RWPE1 (cell line): ENCODE measurements at regions not wholly inside any gene's neighbourhood (a gene's known extent, or its start where the extent isn't known, plus 50 kb on each side); places are given as distances from the start of the nearest gene placed in this dataset.

Source experiments
- CTCF ChIA-PET: fragments of 350-600 bp; sonication (Branson Sonifier 250); formaldehyde crosslinking; extraction: SDS; loops from one replicate; lab custom pipeline; 2021; lab: Yijun Ruan, JAX
- POLR2A ChIA-PET: fragments of 400-600 bp; formaldehyde crosslinking; extraction: SDS; loops from one replicate; lab custom pipeline; 2020; ENCODE audit warnings: antibody characterized with exemption; ENCODE audit not compliant: low non-redundant PET; lab: Yijun Ruan, JAX
- DNase-seq: peaks from one replicate; pipeline ENCODE4 v3.0.0; 2012; ENCODE audit warnings: low spot score
- H3K27ac ChIP-seq: fragments of 450-650 bp; 2 replicates; pipeline ENCODE4 v1.5.1; 2017
- TF ChIP-seq, protein P1 (sequence below): fragments of 450-650 bp; conservative IDR thresholded peaks from 2 replicates; pipeline ENCODE4 v1.5.1; 2017; ENCODE audit warnings: low read depth, mild to moderate bottlenecking

GRCh38 chr13:44271915-44272341, 101.7 kb upstream of the SERP2 start:
- no peak for DNase-seq
- TF ChIP-seq, protein P1, sequence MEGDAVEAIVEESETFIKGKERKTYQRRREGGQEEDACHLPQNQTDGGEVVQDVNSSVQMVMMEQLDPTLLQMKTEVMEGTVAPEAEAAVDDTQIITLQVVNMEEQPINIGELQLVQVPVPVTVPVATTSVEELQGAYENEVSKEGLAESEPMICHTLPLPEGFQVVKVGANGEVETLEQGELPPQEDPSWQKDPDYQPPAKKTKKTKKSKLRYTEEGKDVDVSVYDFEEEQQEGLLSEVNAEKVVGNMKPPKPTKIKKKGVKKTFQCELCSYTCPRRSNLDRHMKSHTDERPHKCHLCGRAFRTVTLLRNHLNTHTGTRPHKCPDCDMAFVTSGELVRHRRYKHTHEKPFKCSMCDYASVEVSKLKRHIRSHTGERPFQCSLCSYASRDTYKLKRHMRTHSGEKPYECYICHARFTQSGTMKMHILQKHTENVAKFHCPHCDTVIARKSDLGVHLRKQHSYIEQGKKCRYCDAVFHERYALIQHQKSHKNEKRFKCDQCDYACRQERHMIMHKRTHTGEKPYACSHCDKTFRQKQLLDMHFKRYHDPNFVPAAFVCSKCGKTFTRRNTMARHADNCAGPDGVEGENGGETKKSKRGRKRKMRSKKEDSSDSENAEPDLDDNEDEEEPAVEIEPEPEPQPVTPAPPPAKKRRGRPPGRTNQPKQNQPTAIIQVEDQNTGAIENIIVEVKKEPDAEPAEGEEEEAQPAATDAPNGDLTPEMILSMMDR = no peak
- CTCF ChIA-PET = interaction anchor here (0.6 kb wide), 1 partner anchor 29 kb away, joined by 3 read pairs; no protein-coding TSS in a partner anchor
- H3K27ac ChIP-seq = no peak overlapping the region
- POLR2A ChIA-PET = no interaction called here

DNA sequence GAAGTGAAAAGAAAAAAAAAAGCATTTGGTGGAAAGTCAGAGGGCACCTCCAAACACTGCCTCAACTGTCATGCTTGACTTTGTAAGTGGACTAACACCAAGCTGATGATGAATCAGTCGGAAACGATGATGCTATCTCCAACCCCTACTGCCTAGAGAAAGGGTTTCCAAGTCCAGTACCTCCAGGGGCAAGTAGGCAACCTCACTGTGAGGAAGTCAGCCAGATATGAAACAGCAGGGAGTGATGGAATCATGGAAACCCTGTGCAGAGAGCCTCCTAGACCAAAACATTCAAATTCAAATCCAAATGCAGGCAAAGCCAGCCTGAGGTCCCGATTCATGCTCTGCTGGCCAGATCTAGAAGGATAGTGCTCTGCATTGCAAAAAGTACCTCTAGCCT, 100.9 kb upstream of the SERP2 start:
- POLR2A ChIA-PET = no interaction called here
- TF ChIP-seq, protein P1 = no peak
- H3K27ac ChIP-seq = no peak overlapping the region
- CTCF ChIA-PET = interaction anchor here (0.6 kb wide), 1 partner anchor 29 kb away, joined by 3 read pairs; no protein-coding TSS in a partner anchor
- no peak for DNase-seq

DNA sequence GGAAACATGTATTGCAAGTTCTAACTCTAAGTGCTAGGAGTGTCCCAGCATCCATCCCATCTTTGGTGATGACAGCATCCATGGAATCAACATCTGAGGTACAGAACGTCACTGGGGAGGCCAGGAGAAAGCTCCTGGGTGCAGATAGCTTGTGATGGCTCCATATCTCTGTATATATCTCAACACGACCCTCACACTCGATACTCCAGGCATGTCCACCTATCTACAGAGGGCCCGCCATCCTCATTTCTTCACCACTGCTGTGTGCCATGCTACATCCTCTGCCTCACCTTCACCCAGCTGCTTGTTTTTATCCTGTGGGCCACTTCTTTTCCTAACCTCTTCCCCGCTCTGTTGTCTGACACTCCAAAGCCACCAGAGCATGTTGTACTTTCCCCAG, 100.4 kb upstream of the SERP2 start:
- POLR2A ChIA-PET = no interaction called here
- no peak for DNase-seq
- TF ChIP-seq, protein P1 = no peak

GRCh38 chr13:44273991-44274770, 99.4 kb upstream of the SERP2 start:
- CTCF ChIA-PET = no interaction called here

More for the DNA sequence above, 100.4 kb upstream of the SERP2 start:
- CTCF ChIA-PET = no interaction called here
- H3K27ac ChIP-seq = no peak overlapping the region

DNA sequence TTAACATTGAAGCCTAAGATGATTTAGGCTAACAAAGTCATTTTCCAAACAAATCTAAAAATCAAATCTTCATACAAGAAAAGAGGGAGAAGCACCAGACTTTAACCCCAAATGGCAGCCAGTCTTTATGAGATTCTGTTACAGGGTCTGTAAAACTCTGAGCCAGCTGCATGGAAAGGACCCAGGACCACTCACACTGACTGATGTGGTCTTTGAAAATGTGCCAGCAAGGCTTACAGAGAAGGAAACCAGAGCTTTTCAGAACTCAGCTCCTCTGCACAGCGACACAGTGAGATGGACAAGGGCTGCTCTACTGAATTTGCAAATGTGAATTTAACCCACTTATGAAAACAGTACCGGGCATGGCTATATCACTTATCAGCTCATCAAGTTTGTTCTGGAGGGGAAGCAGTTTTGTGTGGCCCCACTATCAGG, 98.8 kb upstream of the SERP2 start:
- DNase-seq = no peak
- ChIA-PET CTCF (no interaction called here), POLR2A (no interaction called here)
- no peak overlapping the region for H3K27ac ChIP-seq
- TF ChIP-seq, protein P1 = no peak

More at GRCh38 chr13:44273991-44274770, 99.4 kb upstream of the SERP2 start:
- peak; percentile 48 for DNase-seq
- POLR2A ChIA-PET = no interaction called here
- TF ChIP-seq, protein P1 = no peak
- no peak overlapping the region; the same call in 1 of the 2 replicates for H3K27ac ChIP-seq

DNA sequence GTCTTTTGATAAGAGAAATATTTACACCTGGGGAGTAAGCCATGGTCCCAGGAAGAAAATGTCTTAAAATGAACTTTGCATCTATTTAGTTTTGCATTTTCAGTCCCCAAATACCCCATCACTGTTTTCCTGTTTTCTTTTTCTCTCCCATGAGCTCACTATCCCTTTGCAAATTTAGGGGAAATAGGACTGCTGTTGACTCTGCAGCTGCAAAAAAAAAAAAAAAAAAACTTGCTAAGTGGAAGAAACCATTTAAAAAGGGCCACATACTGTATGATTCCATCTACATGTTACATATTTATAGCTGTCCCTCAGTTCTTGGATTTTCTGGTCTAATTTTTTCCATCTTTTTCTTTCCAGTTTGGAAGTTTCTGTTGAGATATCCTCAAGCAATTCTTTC, 98.2 kb upstream of the SERP2 start:
- H3K27ac ChIP-seq = no peak overlapping the region
- ChIA-PET CTCF (no interaction called here), POLR2A (interaction anchor here (0.7 kb wide), 1 partner anchor 162 kb away, joined by 11 read pairs; no protein-coding TSS in a partner anchor)
- DNase-seq = no peak
- TF ChIP-seq, protein P1 = no peak
